ENCODE measurements at regions not wholly inside any gene's neighbourhood (a gene's known extent, or its start where the extent isn't known, plus 50 kb on each side); places are given as distances from the start of the nearest gene placed in this dataset.

DNA sequence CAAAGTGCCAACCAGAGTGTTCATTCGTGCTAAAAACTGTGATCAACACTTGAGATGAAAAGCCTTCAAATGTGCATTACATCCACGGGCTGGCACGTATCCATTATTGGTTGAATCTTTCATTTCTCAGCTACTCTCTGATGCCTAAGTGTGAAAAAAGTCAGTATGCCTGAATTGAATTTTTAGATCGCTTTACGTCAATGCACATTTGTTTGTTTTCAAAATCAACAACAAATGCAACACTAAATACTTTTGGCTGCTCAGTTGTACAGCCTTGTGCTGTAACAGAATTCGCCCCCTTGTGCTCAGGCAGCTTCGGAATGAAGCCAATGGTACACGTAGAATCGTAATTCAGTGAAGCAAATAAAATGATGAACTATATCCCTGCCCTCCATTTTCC, 446.5 kb upstream of the NRP1 start:
- TF ChIP-seq, protein P1, sequence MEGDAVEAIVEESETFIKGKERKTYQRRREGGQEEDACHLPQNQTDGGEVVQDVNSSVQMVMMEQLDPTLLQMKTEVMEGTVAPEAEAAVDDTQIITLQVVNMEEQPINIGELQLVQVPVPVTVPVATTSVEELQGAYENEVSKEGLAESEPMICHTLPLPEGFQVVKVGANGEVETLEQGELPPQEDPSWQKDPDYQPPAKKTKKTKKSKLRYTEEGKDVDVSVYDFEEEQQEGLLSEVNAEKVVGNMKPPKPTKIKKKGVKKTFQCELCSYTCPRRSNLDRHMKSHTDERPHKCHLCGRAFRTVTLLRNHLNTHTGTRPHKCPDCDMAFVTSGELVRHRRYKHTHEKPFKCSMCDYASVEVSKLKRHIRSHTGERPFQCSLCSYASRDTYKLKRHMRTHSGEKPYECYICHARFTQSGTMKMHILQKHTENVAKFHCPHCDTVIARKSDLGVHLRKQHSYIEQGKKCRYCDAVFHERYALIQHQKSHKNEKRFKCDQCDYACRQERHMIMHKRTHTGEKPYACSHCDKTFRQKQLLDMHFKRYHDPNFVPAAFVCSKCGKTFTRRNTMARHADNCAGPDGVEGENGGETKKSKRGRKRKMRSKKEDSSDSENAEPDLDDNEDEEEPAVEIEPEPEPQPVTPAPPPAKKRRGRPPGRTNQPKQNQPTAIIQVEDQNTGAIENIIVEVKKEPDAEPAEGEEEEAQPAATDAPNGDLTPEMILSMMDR (IDR thresholded peaks at IDR 0.05; ENCODE audit: insufficient read depth, low read depth, low read length, missing control alignments) = no peak
- no peak for DNase-seq (ENCODE audit: low read depth)
- no peak overlapping the region for H3K4me3 ChIP-seq (ENCODE audit: low read depth, low read length)

DNA sequence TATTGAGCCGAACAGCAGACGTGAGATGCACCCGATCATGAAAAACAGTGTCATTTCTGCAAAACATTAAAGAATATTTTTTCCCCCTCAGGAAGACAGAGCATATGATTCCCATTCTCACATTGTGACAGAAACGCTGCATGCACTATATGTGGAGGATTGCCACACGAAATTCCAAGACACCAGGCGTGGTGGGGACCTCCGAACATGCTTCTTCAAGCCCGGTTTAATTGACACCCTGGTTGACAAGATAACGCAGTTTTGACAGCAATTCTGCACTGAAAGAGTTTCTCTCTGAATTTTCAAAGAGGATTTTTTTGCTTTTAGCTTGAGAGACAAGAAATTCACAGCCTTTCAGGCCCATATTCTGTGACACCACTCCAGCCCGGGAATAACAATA, 442.8 kb upstream of the NRP1 start:
- DNase-seq (ENCODE audit: low read depth) = no peak
- TF ChIP-seq, protein P1 (IDR thresholded peaks at IDR 0.05; ENCODE audit: insufficient read depth, low read depth, low read length, missing control alignments) = no peak
- H3K4me3 ChIP-seq (ENCODE audit: low read depth, low read length) = no peak overlapping the region

DNA sequence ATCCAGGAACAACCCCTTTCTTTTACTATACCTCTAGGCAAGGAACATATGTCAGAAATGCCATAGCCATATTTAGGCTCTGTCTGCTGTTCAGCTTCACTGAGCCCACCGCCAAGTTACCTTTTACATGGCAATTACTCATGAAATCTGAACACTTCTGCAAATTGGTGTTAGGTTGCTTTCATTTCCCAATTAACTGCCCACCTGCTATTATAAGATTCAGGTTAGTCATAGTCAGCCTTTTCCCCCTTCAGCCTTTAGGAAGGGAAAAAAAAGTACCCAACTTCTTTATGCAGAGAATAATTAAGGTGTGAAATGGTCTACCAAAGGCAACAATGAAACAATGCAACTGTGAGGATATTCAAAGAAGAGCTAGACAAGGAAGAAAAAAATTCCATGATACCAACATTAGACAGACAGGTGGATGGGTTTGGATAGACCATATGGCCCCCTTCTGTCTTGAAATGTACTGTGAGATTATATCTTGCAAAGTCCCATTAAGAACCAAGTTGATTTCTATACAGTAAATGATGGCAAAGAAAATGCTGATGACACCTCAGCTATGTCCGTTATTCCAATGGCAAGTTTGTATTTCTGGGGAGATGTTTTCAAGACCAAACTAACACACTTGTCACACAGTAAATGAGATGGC, 442.1 kb upstream of the NRP1 start:
- TF ChIP-seq, protein P1 (IDR thresholded peaks at IDR 0.05; ENCODE audit: insufficient read depth, low read depth, low read length, missing control alignments) = no peak
- peak; percentile 39 for DNase-seq (ENCODE audit: low read depth)
- H3K4me3 ChIP-seq (ENCODE audit: low read depth, low read length) = no peak overlapping the region

DNA sequence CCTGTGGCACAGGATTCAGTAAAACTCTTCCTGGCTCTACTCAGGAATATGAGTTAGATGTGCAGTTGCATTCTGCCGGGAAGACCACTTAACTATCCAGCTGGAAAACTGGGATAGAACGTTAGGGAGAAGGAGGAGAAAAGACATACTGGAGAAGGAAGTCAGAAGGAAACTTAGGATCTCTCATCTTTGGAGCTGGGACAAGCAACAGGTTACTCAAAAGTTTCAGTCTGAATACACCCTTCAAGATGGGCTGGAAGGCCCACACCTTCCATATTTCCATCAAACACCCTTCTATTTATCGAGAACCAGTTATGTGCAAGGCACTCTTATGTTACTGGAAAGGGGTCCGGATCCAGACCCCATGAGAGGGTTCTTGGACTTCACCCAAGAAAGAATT, 440.4 kb upstream of the NRP1 start:
- TF ChIP-seq, protein P1 (IDR thresholded peaks at IDR 0.05; ENCODE audit: insufficient read depth, low read depth, low read length, missing control alignments) = no peak
- H3K4me3 ChIP-seq (ENCODE audit: low read depth, low read length) = no peak overlapping the region
- DNase-seq (ENCODE audit: low read depth) = no peak

DNA sequence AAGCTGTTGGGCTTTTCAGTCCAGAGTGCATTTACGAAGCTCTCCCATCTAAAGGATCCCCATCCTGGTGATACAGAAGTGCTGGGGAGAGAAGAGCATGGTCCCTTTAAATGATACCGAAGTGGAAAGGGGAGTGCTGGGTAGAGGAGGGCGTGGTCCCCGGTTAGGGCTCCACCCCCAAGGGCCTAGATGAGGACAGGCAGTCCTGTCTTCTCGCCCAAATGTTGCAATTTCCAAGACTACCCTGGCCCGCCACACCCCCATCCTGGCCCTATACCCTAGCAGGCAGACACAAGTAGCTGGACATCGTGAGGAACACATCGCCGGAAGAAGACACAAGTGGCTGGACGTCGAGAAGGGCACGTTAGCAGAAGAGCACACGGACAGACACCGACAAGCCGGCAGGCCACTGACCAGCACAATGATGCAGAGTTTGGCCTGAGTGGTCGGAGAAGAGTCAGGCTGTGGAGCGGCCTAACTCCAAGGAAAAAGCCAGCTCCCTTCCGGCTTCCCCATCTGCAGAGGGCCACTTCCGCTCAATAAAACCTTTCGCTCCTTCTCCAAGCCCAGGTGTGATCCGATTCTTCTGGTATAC, 439.5 kb upstream of the NRP1 start:
- TF ChIP-seq, protein P1 (IDR thresholded peaks at IDR 0.05; ENCODE audit: insufficient read depth, low read depth, low read length, missing control alignments) = no peak
- no peak for DNase-seq (ENCODE audit: low read depth)
- H3K4me3 ChIP-seq (ENCODE audit: low read depth, low read length) = no peak overlapping the region

DNA sequence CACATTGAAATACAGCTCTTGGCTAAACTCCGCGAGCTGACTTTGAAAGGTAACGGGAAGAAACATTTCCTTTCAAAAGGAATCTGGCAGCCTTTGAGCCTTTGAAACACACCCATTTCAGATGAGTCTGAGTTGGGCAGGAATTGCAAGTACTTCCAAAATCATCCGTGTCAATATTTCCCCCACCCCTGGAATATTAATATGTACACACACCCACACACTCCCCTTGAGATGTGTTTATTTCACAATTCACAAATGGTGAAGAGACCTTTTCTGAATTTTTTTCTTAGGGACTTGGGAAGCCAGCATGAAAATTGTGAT, 438.7 kb upstream of the NRP1 start:
- no peak for DNase-seq (ENCODE audit: low read depth)
- TF ChIP-seq, protein P1 (IDR thresholded peaks at IDR 0.05; ENCODE audit: insufficient read depth, low read depth, low read length, missing control alignments) = no peak
- no peak overlapping the region for H3K4me3 ChIP-seq (ENCODE audit: low read depth, low read length)
